GM06990 (cell line): ENCODE measurements at regions not wholly inside any gene's neighbourhood (a gene's known extent, or its start where the extent isn't known, plus 50 kb on each side); places are given as distances from the start of the nearest gene placed in this dataset.

Experiments used
- DNase-seq: peaks from one replicate; pipeline ENCODE4 v3.0.0-alpha.2; 2011; ENCODE audit not compliant: insufficient read length; ENCODE audit errors: extremely low read depth
- H3K27me3 ChIP-seq: replicated peaks from 2 replicates; pipeline ENCODE4 v1.6.0; 2011; ENCODE audit warnings: low read length; ENCODE audit not compliant: control insufficient read depth, insufficient read depth
- H3K36me3 ChIP-seq: 2 replicates; pipeline ENCODE4 v1.5.1; 2011; ENCODE audit warnings: low read length; ENCODE audit not compliant: control insufficient read depth, insufficient read depth
- H3K4me3 ChIP-seq: replicated peaks from 2 replicates; pipeline ENCODE4 v1.5.1; 2011; ENCODE audit warnings: low read depth, mild to moderate bottlenecking, control low read depth, low read length
- CTCF ChIP-seq: IDR thresholded peaks from 2 replicates; pipeline ENCODE4 v1.5.1; 2011; ENCODE audit warnings: low read length, control low read depth, mild to moderate bottlenecking, inconsistent platforms; ENCODE audit not compliant: insufficient read depth, poor library complexity, severe bottlenecking

DNA sequence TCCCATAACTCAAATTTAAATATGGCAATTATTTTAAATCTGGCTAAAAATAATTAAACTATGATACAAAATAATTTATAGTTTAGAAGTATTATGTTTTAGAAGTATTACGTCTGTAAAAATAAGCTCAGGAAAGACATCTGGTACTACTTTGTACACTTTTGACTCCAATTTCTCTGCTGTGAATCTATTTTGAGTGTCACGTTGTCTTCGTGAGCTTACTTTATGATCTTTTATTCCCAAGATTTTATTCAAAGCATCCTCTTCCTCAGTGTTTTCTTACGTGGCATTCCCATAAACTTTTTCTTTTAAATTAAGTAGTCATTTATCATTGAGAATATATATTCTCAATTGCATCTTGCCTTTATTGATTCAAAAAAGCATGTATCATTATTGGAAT lies 223.3 kb upstream of the KCNJ16 start:
- no peak overlapping the region for H3K4me3 ChIP-seq
- H3K36me3 ChIP-seq, result no peaks in the 10 kb centered on the region
- TF ChIP-seq CTCF, result no peak
- no peak for DNase-seq
- H3K27me3 ChIP-seq, result no peaks in the 10 kb centered on the region

GRCh38 chr17:69853541-69854224 lies 221.3 kb upstream of the KCNJ16 start:
- DNase-seq, result no peak
- H3K4me3 ChIP-seq, result no peak overlapping the region
- H3K27me3 ChIP-seq, result no peaks in the 10 kb centered on the region
- TF ChIP-seq CTCF, result no peak
- no peaks in the 10 kb centered on the region for H3K36me3 ChIP-seq

DNA sequence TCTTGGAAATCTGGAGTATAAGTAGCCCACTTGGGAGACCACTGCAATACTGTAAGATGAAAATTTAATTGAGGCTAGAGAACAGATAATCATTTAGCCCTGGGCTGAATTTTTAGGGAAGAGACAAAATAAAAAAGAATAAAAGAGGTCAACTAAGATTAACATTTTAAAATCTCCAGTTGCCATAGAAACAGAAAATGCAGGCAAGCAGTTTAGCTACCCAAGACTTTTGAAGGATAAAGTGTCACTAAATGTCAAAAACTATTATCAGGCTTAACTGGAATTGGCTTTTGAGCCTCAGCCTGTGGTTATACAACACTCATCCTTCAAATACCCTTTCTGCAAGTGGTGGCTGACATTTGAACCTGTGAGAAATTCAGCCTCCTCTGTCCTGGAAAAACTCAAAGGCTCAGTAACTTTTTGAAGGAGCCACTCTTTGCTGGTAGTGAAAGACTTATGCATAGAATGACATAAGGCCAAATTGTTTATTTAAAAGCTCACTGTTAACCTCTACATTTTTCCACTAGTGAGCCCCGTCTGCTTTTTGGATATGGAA lies 220.7 kb upstream of the KCNJ16 start:
- no peak for TF ChIP-seq CTCF

DNA sequence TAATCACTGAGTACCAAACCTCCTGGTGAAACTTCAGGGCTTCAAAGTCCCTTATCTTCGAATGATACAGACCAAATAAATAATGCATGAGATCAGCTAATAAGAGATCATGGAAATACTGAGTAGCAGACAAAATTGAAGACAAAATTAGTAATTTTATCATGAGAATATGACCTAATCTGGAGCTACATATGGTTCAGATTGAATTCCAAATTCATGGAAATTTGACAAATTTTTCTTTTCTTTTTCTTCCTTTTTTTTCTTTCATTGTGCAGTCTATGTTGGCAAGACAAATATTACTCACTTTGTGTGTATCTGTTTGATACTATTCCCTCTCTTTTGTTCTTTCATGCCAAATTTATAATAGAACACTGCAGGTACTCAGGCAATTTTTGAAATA lies 218.1 kb upstream of the KCNJ16 start:
- Histone ChIP-seq H3K4me3 (no peak overlapping the region), H3K27me3 (no peaks in the 10 kb centered on the region), H3K36me3 (no peaks in the 10 kb centered on the region)
- no peak for DNase-seq
- no peak for TF ChIP-seq CTCF

More for the DNA sequence above, 220.7 kb upstream of the KCNJ16 start:
- Histone ChIP-seq H3K27me3 (no peaks in the 10 kb centered on the region), H3K4me3 (no peak overlapping the region), H3K36me3 (no peaks in the 10 kb centered on the region)
- DNase-seq, result no peak

GRCh38 chr17:69857412-69857835 lies 217.6 kb upstream of the KCNJ16 start:
- Histone ChIP-seq H3K4me3 (no peak overlapping the region), H3K36me3 (no peaks in the 10 kb centered on the region), H3K27me3 (no peaks in the 10 kb centered on the region)
- no peak for TF ChIP-seq CTCF
- DNase-seq, result no peak
